GM12878 (cell line): ENCODE measurements at regions not wholly inside any gene's neighbourhood (a gene's known extent, or its start where the extent isn't known, plus 50 kb on each side); places are given as distances from the start of the nearest gene placed in this dataset.

Source experiments
- ATAC-seq: fragments of 200-7000 bp; cut with Tn5 transposase; 3 replicates; pipeline ENCODE4 v1.9.1; 2020; ENCODE audit warnings: mild to moderate bottlenecking, moderate library complexity
- BruUV-seq: library from RNA; stranded (reverse); fragments of 400-500 nt; replicated peaks from 2 replicates; lab custom pipeline; 2021; lab: Mats Ljungman, UMichigan
- CTCF ChIA-PET: fragments of 300-600 bp; sonication (Branson Sonifier 250); formaldehyde crosslinking; extraction: SDS; loops from one replicate; lab custom pipeline; 2021; ENCODE audit warnings: inconsistent platforms; lab: Yijun Ruan, JAX
- POLR2A ChIA-PET: fragments of 350-600 bp; formaldehyde crosslinking; extraction: SDS; loops from one replicate; lab custom pipeline; 2021; ENCODE audit warnings: inconsistent platforms; lab: Charles Lee
- RAD21 ChIA-PET: fragments of 300-600 bp; sonication (Branson Sonifier 250); formaldehyde crosslinking; loops from one replicate; lab custom pipeline; 2023; ENCODE audit warnings: antibody characterized with exemption; ENCODE audit not compliant: unreplicated experiment; lab: Charles Lee
- SMC1A ChIA-PET: fragments of 300-600 bp; sonication (Branson Sonifier 250); formaldehyde crosslinking; loops from one replicate; lab custom pipeline; 2023; ENCODE audit not compliant: unreplicated experiment, uncharacterized antibody; lab: Charles Lee
- DNase-seq: peaks from one replicate; pipeline ENCODE4 v3.0.0-alpha.2; 2011; ENCODE audit warnings: low read depth, low spot score
- FAIRE-seq: peaks from 3 replicates; lab custom pipeline; 2011; peaks lifted over from hg19 to GRCh38; lab: Jason Lieb, UNC
- H2AFZ ChIP-seq: 2 replicates; pipeline ENCODE4 v1.6.0; 2011; ENCODE audit warnings: low read depth, low read length, control low read depth; ENCODE audit not compliant: control insufficient read depth
- H3K27ac ChIP-seq: 2 replicates; pipeline ENCODE4 v1.5.1; 2011; ENCODE audit warnings: control low read depth; ENCODE audit not compliant: control insufficient read depth, insufficient read depth
- H3K27me3 ChIP-seq, 2 experiments: replicated peaks in 1 of 2; 2 replicates each; pipeline versions ENCODE4 v1.6.0 to v1.6.1; 2011; ENCODE audit warnings: low read length in 1 of 2; ENCODE audit not compliant: control insufficient read depth in 2 of 2, insufficient read depth in 2 of 2
- H3K36me3 ChIP-seq, 2 experiments: 2 replicates each; pipeline ENCODE4 v1.5.1; 2011; ENCODE audit warnings: low read length in 1 of 2; ENCODE audit not compliant: control insufficient read depth in 2 of 2, insufficient read depth in 2 of 2
- H3K4me1 ChIP-seq: 2 replicates; pipeline ENCODE4 v1.6.1; 2011; ENCODE audit warnings: mild to moderate bottlenecking, low read length, moderate library complexity, mixed read lengths; ENCODE audit not compliant: control insufficient read depth, insufficient read depth
- H3K4me2 ChIP-seq: 2 replicates; pipeline ENCODE4 v1.6.0; 2011; ENCODE audit warnings: control low read depth; ENCODE audit not compliant: control insufficient read depth, insufficient read depth
- H3K4me3 ChIP-seq: fragments of 200-600 bp; sonication (generic); 2 replicates; pipeline ENCODE4 v1.5.1; 2016
- H3K79me2 ChIP-seq: 2 replicates; pipeline ENCODE4 v1.6.0; 2011; ENCODE audit warnings: low read length; ENCODE audit not compliant: control insufficient read depth, insufficient read depth
- H3K9ac ChIP-seq: 2 replicates; pipeline ENCODE4 v1.8.0; 2011; ENCODE audit warnings: low read length, control low read depth, mixed read lengths; ENCODE audit not compliant: control insufficient read depth, insufficient read depth
- H3K9me3 ChIP-seq: replicated peaks from 3 replicates; pipeline ENCODE4 v1.5.1; 2011; ENCODE audit warnings: mild to moderate bottlenecking, low read length; ENCODE audit not compliant: control insufficient read depth, insufficient read depth
- H4K20me1 ChIP-seq: 2 replicates; pipeline ENCODE4 v1.6.0; 2011; ENCODE audit not compliant: control insufficient read depth, insufficient read depth
- ATF3 ChIP-seq: IDR thresholded peaks from 2 replicates; pipeline ENCODE4 v1.6.1; 2011; ENCODE audit warnings: low read depth, mild to moderate bottlenecking, low read length, moderate library complexity, borderline replicate concordance; ENCODE audit errors: extremely low read depth
- BACH1 ChIP-seq: fragments of 450-650 bp; IDR thresholded peaks from 2 replicates; pipeline ENCODE4 v1.6.1; 2017; ENCODE audit warnings: mild to moderate bottlenecking, borderline replicate concordance
- BCL11A ChIP-seq: IDR thresholded peaks from 2 replicates; pipeline ENCODE4 v1.6.1; 2011; ENCODE audit warnings: low read depth, low read length
- HDAC6 ChIP-seq: fragments of 200-600 bp; sonication (generic); IDR thresholded peaks from one replicate; pipeline ENCODE4 v1.8.0; 2017; ENCODE audit warnings: antibody characterized with exemption; ENCODE audit not compliant: unreplicated experiment
- IKZF2 ChIP-seq, 2 experiments: fragments of 450-650 bp; IDR thresholded peaks; 2 replicates each; pipeline ENCODE4 v1.6.1; 2017; ENCODE audit warnings: mild to moderate bottlenecking in 2 of 2, moderate library complexity in 2 of 2
- MTA2 ChIP-seq: fragments of 450-650 bp; IDR thresholded peaks from 2 replicates; pipeline ENCODE4 v1.6.1; 2016; ENCODE audit warnings: low read depth, mild to moderate bottlenecking, moderate library complexity
- NFYB ChIP-seq: IDR thresholded peaks from 2 replicates; pipeline ENCODE4 v1.6.1; 2011; ENCODE audit warnings: low read depth, mild to moderate bottlenecking, low read length, improper control_type of control experiment, moderate library complexity; ENCODE audit not compliant: insufficient read depth
- PAX8 ChIP-seq: fragments of 450-650 bp; IDR thresholded peaks from 2 replicates; pipeline ENCODE4 v1.6.1; 2017; ENCODE audit warnings: mild to moderate bottlenecking, moderate library complexity
- PKNOX1 ChIP-seq: fragments of 450-650 bp; IDR thresholded peaks from 2 replicates; pipeline ENCODE4 v1.6.1; 2016; ENCODE audit warnings: mild to moderate bottlenecking
- PML ChIP-seq: IDR thresholded peaks from 2 replicates; pipeline ENCODE4 v1.6.1; 2012; ENCODE audit warnings: low read length, inconsistent platforms
- RCOR1 ChIP-seq: conservative IDR thresholded peaks from 2 replicates; pipeline ENCODE4 v1.6.1; 2012; ENCODE audit warnings: low read depth, low read length, improper control_type of control experiment
- SKIL ChIP-seq: fragments of 450-650 bp; IDR thresholded peaks from 2 replicates; pipeline ENCODE4 v1.6.1; 2017; ENCODE audit warnings: mild to moderate bottlenecking, low read depth, inconsistent platforms; ENCODE audit not compliant: poor library complexity, severe bottlenecking
- TCF7 ChIP-seq: IDR thresholded peaks from 2 replicates; pipeline ENCODE4 v1.6.1; 2014; ENCODE audit warnings: antibody characterized with exemption, borderline replicate concordance
- YBX1 ChIP-seq: fragments of 450-650 bp; IDR thresholded peaks from 2 replicates; pipeline ENCODE4 v1.6.1; 2016; ENCODE audit warnings: antibody characterized with exemption
- WGBS: methylation state at CpG from one replicate; pipeline ENCODE4 v1.1.6; 2016; ENCODE audit warnings: low lambda C conversion rate; ENCODE audit not compliant: insufficient replicate concordance, insufficient coverage; ENCODE audit errors: missing lambda C conversion rate; 5-methylcytosine and 5-hydroxymethylcytosine counted together
- in situ Hi-C: fragments of 300-500 bp; cut with MboI; formaldehyde crosslinking; loops from 9 replicates; pipeline ENCODE4 v1.14.3; 2018; ENCODE audit warnings: mixed read lengths
- intact Hi-C: fragments of 100-400 bp; cut with micrococcal nuclease; formaldehyde crosslinking; loops from one replicate; pipeline ENCODE4 v1.14.2; 2022; ENCODE audit not compliant: unreplicated experiment

- TF ChIP-seq SKIL: no peak
- no peak for TF ChIP-seq YBX1
- no peak for TF ChIP-seq MTA2
- no peak for TF ChIP-seq IKZF2 (IDR thresholded peaks at IDR 0.05)
- TF ChIP-seq PML: no peak
- no peak for TF ChIP-seq RCOR1
- no peak for TF ChIP-seq HDAC6
Measured at GRCh38 chr2:175823707-175824073, 178.4 kb downstream of the LNPK start (continued).

- in situ Hi-C loops: no loop called here
- CTCF ChIA-PET: no interaction called here
- no peak overlapping the region for H3K4me2 ChIP-seq
Measured at GRCh38 chr2:175823002-175823706, 178.9 kb downstream of the LNPK start.

More at GRCh38 chr2:175823002-175823706, 178.9 kb downstream of the LNPK start:
- RAD21 ChIA-PET: no interaction called here
- no peak overlapping the region for H3K4me3 ChIP-seq
- no peaks in the 10 kb centered on the region for H3K4me1 ChIP-seq
- H3K9ac ChIP-seq: no peak overlapping the region
- no peak overlapping the region for H2AFZ ChIP-seq
- no peaks in the 10 kb centered on the region for H3K9me3 ChIP-seq
- TF ChIP-seq NFYB (no peak), PAX8 (no peak), BACH1 (no peak), BCL11A (no peak), ATF3 (no peak), PKNOX1 (no peak), TCF7 (no peak)
- intact Hi-C loops: no loop called here
- H3K36me3 ChIP-seq: no peaks in the 10 kb centered on the region
- POLR2A ChIA-PET: no interaction called here
- SMC1A ChIA-PET: interaction anchor here (0.6 kb wide), 1 partner anchor 41 kb away, joined by 3 read pairs; no protein-coding TSS in a partner anchor
- WGBS: 33% methylated on average over 14 of the region's 14 CpGs
- FAIRE-seq: no peak
- no TSS peak for BruUV-seq
- no peak for ATAC-seq
- no peak for DNase-seq
- no peaks in the 10 kb centered on the region for H3K79me2 ChIP-seq
- no peak overlapping the region for H3K27ac ChIP-seq
- no peaks in the 10 kb centered on the region for H4K20me1 ChIP-seq
- H3K27me3 ChIP-seq: no peaks in the 10 kb centered on the region
